BLaER1 treated with 17β-estradiol and CSF1 and Interleukin-3, amounts not matched to agents 10 nM and 100 nM (cell line): ENCODE measurements at regions not wholly inside any gene's neighbourhood (a gene's known extent, or its start where the extent isn't known, plus 50 kb on each side); places are given as distances from the start of the nearest gene placed in this dataset.

Experiments used
- H3K27ac ChIP-seq, 11 experiments: shearing (Covaris generic); formaldehyde crosslinking; 2 replicates each; pipeline ENCODE4 v1.8.1; 2022
- H3K27me3 ChIP-seq, 11 experiments: shearing (Covaris generic); formaldehyde crosslinking; 2 replicates each; pipeline ENCODE4 v1.8.1; 2022
- H3K36me3 ChIP-seq, 11 experiments: shearing (Covaris generic); formaldehyde crosslinking; 2 replicates each; pipeline ENCODE4 v1.8.1; 2022
- H3K4me1 ChIP-seq, 10 experiments: shearing (Covaris generic); formaldehyde crosslinking; 2 replicates each; pipeline ENCODE4 v1.8.1; 2022
- H3K4me2 ChIP-seq, 11 experiments: shearing (Covaris generic); formaldehyde crosslinking; 2 replicates each; pipeline ENCODE4 v1.8.1; 2022
- H3K4me3 ChIP-seq, 10 experiments: shearing (Covaris generic); formaldehyde crosslinking; 2 replicates each; pipeline ENCODE4 v1.8.1; 2022
- H3K9ac ChIP-seq, 11 experiments: shearing (Covaris generic); formaldehyde crosslinking; 2 replicates each; pipeline ENCODE4 v1.8.1; 2022
- H3K9me3 ChIP-seq, 11 experiments: shearing (Covaris generic); formaldehyde crosslinking; replicated peaks in 1 of 11; 2 replicates each; pipeline ENCODE4 v1.8.1; 2022
- H4K20me1 ChIP-seq, 11 experiments: shearing (Covaris generic); formaldehyde crosslinking; 2 replicates each; pipeline ENCODE4 v1.8.1; 2022
- Cebpa-rat ChIP-seq, 11 experiments: shearing (Covaris generic); IDR thresholded peaks; 2 replicates each; pipeline ENCODE4 v1.8.1; 2022

DNA sequence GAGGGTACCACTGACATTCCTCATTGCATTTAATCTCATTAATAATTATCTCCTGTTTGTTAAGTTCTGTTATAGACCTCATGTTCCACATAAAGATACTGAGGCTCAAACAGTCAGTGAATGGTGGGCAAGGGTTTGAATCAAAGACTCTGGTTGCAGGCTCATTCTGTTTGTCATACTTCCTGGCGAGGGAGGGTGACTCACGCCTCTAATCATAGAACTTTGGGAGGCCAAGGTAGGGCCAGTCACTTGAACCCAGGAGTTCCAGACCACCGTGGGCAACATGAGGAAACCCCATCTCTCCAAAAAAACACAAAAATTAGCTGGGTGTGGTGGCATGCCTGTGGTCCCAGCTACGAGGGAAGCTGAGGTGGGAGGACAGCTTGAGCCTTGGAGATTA is 220.7 kb upstream of the MIR17HG start:
- no peak for TF ChIP-seq Cebpa-rat (IDR thresholded peaks at IDR 0.05)

DNA sequence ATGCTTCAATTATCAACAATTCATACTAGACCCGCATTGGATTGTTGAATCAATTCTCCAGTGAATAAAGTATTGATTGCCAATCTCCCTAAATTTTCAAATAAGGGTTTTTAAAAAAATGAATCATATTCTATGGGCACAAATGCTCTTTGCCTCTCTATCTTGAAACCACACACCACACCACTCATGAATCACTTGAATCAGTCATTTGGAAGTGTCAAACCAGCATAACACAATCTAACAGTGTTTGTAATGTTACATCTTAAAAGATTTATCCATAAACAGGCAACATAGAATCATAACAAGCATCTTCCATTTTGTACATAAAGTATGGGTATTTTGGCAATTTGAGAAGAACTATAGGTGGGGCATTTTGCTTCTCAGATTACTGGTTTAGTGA is 219.5 kb upstream of the MIR17HG start:
- Histone ChIP-seq H3K4me2 (no peak overlapping the region), H3K9ac (no peak overlapping the region), H4K20me1 (no peaks in the 10 kb centered on the region), H3K27ac (no peak overlapping the region), H3K36me3 (no peaks in the 10 kb centered on the region), H3K4me1 (peaks cover 0 to 8% (median 0%) of the 10 kb centered on the region in 10 experiments; a peak in 4 of 20 replicates), H3K4me3 (no peak overlapping the region), H3K27me3 (no peaks in the 10 kb centered on the region), H3K9me3 (no peaks in the 10 kb centered on the region)
- TF ChIP-seq Cebpa-rat (IDR thresholded peaks at IDR 0.05) = no peak

More for the DNA sequence above, 220.7 kb upstream of the MIR17HG start:
- Histone ChIP-seq H3K36me3 (no peaks in the 10 kb centered on the region), H3K27ac (no peak overlapping the region), H3K9ac (no peak overlapping the region), H3K9me3 (no peaks in the 10 kb centered on the region), H3K4me1 (peaks cover 0 to 8% (median 0%) of the 10 kb centered on the region in 10 experiments; a peak in 4 of 20 replicates), H3K27me3 (no peaks in the 10 kb centered on the region), H3K4me3 (no peak overlapping the region), H3K4me2 (peak overlapping the region in 2 of 11 experiments; percentile 2 to 9; a peak in 2 of 22 replicates), H4K20me1 (no peaks in the 10 kb centered on the region)

DNA sequence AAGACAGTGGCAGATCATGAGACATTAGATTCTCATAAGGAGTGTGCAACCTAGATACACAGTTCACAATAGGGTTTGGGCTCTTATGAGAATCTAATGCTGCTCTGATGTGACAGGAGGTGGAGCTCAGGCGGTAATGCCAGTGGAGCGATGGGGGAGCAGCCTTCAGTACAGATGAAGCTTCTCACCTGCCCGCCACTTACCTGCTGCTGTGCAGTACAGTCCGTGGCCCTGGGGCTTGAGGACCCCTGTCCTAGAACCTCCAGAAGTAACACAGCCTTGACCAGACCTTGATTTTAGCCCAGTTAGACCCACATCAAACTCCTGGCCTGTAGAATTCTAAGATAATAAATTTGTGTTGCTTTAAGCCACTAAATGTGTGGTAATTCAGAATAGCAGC is 215.1 kb upstream of the MIR17HG start:
- H3K27ac ChIP-seq = no peak overlapping the region
- H3K27me3 ChIP-seq = no peaks in the 10 kb centered on the region

GRCh38 chr13:91132786-91133185 is 214.7 kb upstream of the MIR17HG start:
- TF ChIP-seq Cebpa-rat (IDR thresholded peaks at IDR 0.05) = no peak
- no peak overlapping the region for H3K4me3 ChIP-seq
- no peaks in the 10 kb centered on the region for H3K9me3 ChIP-seq
- peak overlapping the region in 1 of 11 experiments; percentile 4; a peak in 1 of 22 replicates for H3K9ac ChIP-seq
- no peak overlapping the region for H3K4me2 ChIP-seq
- H4K20me1 ChIP-seq = no peaks in the 10 kb centered on the region
- H3K4me1 ChIP-seq = peaks cover 0 to 7% (median 0%) of the 10 kb centered on the region in 10 experiments; a peak in 1 of 20 replicates
- no peaks in the 10 kb centered on the region for H3K36me3 ChIP-seq
- H3K27ac ChIP-seq = no peak overlapping the region
- H3K27me3 ChIP-seq = no peaks in the 10 kb centered on the region

More for the DNA sequence above, 215.1 kb upstream of the MIR17HG start:
- H3K9ac ChIP-seq = peak overlapping the region in 1 of 11 experiments; percentile 4; a peak in 1 of 22 replicates
- H3K9me3 ChIP-seq = no peaks in the 10 kb centered on the region
- no peak for TF ChIP-seq Cebpa-rat (IDR thresholded peaks at IDR 0.05)
- H3K4me1 ChIP-seq = peaks cover 0 to 7% (median 0%) of the 10 kb centered on the region in 10 experiments; a peak in 1 of 20 replicates
- no peak overlapping the region for H3K4me2 ChIP-seq
- H3K4me3 ChIP-seq = no peak overlapping the region
- no peaks in the 10 kb centered on the region for H3K36me3 ChIP-seq
- H4K20me1 ChIP-seq = no peaks in the 10 kb centered on the region

DNA sequence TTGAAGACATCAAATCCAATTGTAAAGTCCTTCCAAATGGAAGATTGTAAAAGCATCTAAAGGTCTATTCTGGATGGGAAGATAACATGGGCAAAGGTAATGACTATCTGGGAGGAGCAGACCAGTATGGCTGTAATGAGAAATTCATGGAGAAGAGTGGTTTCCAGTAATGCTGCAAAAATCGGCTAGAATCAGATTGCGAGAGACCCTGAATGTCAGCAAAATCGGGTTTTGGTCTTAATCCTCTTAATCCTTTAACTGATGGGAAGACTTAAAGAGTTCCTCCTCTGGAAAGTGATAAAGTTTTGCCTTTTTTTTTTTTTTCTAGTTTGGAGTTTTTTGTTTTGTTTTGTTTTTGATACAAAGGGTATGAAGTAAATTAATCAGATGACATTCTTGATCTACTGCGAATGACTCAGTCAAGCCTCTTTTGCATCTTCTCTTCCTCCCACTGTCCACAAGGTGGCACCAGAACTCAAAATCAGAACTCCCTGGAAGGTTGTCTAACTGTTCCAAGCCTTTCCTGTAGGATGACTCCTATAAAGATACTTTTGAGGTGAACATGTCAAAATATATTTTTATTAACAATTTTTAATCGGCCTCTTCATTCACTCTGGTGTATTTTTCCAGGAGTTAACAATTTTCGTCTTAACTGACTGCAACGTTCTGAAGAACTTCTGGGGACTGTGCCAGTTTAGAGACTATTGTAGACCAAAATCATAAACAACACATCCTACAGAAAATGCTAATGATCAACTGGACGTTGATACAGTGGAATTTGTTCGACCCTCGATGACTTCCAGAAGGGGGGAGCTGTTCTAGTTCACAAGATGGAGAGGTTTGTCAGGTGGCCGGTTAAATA is 213.3 kb upstream of the MIR17HG start:
- H4K20me1 ChIP-seq = no peaks in the 10 kb centered on the region

DNA sequence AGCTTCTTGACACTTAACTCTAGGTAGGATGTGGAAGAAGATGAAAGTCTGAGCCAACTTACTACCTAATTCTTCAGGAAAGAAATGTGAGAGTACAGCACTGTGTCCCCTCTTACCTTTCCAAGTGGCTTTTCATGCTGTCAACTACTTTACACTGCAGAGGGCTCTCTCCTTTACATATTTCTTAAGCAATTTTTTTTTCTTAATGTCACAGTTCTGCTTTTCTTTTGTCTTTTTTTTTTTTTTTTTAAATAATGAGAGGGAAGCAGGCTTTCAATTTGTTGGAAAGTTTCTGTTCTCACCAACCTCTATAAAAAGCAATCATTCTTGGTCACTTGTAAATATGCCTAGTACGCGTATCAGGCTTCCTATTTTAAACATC is 212.7 kb upstream of the MIR17HG start:
- Histone ChIP-seq H3K27ac (no peak overlapping the region), H3K9ac (no peak overlapping the region), H4K20me1 (no peaks in the 10 kb centered on the region), H3K36me3 (no peaks in the 10 kb centered on the region), H3K9me3 (no peaks in the 10 kb centered on the region), H3K4me3 (no peak overlapping the region), H3K27me3 (no peaks in the 10 kb centered on the region), H3K4me1 (peaks cover 0 to 7% (median 0%) of the 10 kb centered on the region in 10 experiments; a peak in 1 of 20 replicates), H3K4me2 (peak overlapping the region in 1 of 11 experiments; percentile 12; a peak in 1 of 22 replicates)
- TF ChIP-seq Cebpa-rat (IDR thresholded peaks at IDR 0.05) = no peak

More for the DNA sequence above, 213.3 kb upstream of the MIR17HG start:
- Histone ChIP-seq H3K9me3 (no peaks in the 10 kb centered on the region), H3K4me2 (peak overlapping the region in 1 of 11 experiments; percentile 12; a peak in 1 of 22 replicates), H3K27me3 (no peaks in the 10 kb centered on the region), H3K4me1 (peaks cover 0 to 7% (median 0%) of the 10 kb centered on the region in 10 experiments; a peak in 1 of 20 replicates), H3K4me3 (no peak overlapping the region), H3K27ac (no peak overlapping the region), H3K9ac (no peak overlapping the region), H3K36me3 (no peaks in the 10 kb centered on the region)
- TF ChIP-seq Cebpa-rat (IDR thresholded peaks at IDR 0.05) = no peak

- TF ChIP-seq Cebpa-rat (IDR thresholded peaks at IDR 0.05) = no peak
- H3K4me2 ChIP-seq = no peak overlapping the region
Observed at GRCh38 chr13:91135376-91135775, 212.1 kb upstream of the MIR17HG start.

DNA sequence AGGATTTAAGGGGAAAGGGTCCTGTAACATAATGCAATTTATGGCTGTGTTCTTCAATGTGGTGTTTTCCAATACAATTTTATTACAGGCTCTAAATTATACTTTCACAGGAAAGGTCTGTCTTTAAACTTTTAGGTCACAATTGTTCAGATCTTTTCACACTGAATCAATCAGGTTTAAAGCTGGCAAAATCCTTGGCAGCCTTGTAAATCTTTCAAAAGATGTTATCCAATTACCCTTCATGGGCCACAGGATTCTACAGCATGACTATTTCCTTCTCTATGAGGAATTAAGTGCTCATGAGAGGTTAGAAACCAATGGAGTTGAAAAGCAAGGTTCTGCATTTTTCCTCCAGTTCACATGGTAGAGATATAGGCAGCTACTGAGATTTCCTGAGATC is 211.5 kb upstream of the MIR17HG start:
- Histone ChIP-seq H3K9me3 (no peaks in the 10 kb centered on the region), H3K4me3 (no peak overlapping the region), H4K20me1 (no peaks in the 10 kb centered on the region), H3K27me3 (no peaks in the 10 kb centered on the region), H3K4me2 (no peak overlapping the region), H3K36me3 (no peaks in the 10 kb centered on the region), H3K27ac (no peak overlapping the region), H3K4me1 (peaks cover 0 to 7% (median 0%) of the 10 kb centered on the region in 10 experiments; a peak in 1 of 20 replicates), H3K9ac (no peak overlapping the region)
- no peak for TF ChIP-seq Cebpa-rat (IDR thresholded peaks at IDR 0.05)

More at GRCh38 chr13:91135376-91135775, 212.1 kb upstream of the MIR17HG start:
- H3K27me3 ChIP-seq = no peaks in the 10 kb centered on the region
- peaks cover 0 to 7% (median 0%) of the 10 kb centered on the region in 10 experiments; a peak in 1 of 20 replicates for H3K4me1 ChIP-seq
- no peak overlapping the region for H3K9ac ChIP-seq
- no peaks in the 10 kb centered on the region for H3K36me3 ChIP-seq
- no peak overlapping the region for H3K4me3 ChIP-seq
- no peak overlapping the region for H3K27ac ChIP-seq
- no peaks in the 10 kb centered on the region for H3K9me3 ChIP-seq
- no peaks in the 10 kb centered on the region for H4K20me1 ChIP-seq

DNA sequence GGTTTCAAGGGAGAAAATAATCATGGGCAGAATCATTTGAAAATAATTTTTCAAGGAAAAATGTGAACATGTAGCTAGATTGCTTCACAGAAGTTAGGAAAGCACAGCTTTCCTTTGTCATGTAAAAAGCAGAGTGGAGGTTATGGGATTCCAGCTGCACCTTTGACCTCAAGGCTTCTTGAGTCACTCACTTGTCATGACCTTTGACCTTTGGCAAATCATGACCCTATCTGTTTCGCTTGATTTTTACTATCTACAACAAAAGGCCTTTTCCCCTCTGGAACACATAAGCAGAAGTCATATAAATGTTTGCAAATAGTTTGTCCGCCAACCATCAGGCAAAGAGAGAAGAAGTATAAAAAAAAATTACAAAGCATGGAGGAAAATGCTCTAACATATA is 210.7 kb upstream of the MIR17HG start:
- H3K4me1 ChIP-seq = peaks cover 0 to 7% (median 0%) of the 10 kb centered on the region in 10 experiments; a peak in 1 of 20 replicates
- no peaks in the 10 kb centered on the region for H3K9me3 ChIP-seq
- no peak overlapping the region for H3K4me2 ChIP-seq
- H3K36me3 ChIP-seq = no peaks in the 10 kb centered on the region
- H4K20me1 ChIP-seq = no peaks in the 10 kb centered on the region
- H3K27ac ChIP-seq = no peak overlapping the region
- TF ChIP-seq Cebpa-rat (IDR thresholded peaks at IDR 0.05) = no peak
- H3K27me3 ChIP-seq = no peaks in the 10 kb centered on the region
- no peak overlapping the region for H3K4me3 ChIP-seq
- H3K9ac ChIP-seq = no peak overlapping the region
